NCI-H2171 (cell line): ENCODE measurements at regions not wholly inside any gene's neighbourhood (a gene's known extent, or its start where the extent isn't known, plus 50 kb on each side); places are given as distances from the start of the nearest gene placed in this dataset.

Experiments used
- DNase-seq: peaks from one replicate; lab custom pipeline; 2025; lab: John Stamatoyannopoulos, UW

DNA sequence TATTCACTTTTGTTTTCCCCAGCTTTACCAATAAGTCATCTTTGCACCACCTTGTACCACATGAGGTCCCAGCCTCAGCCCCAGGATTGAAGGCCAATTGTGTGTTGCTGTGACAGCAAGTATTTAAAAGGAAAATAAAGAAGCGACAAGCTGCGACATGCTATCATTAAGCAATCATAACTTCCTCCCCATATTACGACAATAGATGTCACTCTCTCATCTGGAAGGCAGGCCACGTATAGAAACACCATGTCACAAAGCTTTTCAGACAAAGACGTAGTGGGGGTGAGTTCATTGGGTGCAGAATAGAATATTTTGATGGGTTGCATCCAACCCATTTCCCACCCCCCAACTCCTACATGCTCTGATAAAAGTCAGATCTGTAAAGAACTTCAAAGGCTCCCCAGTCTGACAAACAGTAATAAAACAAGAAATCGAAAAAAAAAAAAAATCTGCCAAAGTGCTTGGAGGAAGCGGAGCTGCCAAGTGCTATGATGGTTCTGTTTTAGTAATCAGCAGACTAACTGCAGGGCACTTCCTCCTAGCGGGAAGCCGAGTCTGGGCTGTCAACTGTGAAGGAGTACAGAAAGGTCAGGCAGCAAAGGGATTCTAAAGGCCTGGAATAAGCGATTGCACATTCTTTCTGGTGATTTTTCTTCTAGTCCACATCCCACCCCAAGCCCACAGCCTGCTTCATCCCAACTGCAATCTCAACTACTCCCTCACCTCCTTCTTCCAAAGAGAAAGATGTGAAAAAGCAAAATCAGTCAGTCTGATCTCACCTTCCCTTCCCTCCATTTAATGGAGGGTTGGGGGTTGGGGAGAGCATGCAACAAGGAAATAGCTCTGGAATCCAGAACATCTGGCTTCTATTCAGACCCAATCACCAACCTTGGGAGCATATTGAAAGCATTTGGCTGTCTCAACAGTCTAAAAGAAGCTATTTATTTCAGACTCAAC, 131.4 kb upstream of the UBASH3B start:
- DNase-seq = no peak

DNA sequence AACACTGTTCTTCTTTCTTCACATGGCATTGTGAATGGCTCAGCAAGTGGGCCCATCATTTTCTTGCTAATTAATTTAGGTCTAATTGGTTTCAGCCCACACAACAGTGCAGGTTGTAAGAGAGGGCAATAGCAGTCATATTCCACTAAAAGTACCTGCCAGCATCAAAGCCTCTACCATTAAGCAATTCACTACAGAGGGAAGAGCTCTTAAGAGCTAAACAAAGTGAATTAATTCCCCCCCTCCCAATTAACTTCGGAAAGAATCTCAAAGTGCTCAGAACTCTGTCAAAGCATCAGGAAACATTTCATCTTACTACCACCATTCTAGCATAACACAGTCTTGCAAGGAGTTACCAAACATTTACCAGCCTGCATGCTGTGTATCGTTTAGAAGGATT, 133.9 kb upstream of the UBASH3B start:
- no peak for DNase-seq

DNA sequence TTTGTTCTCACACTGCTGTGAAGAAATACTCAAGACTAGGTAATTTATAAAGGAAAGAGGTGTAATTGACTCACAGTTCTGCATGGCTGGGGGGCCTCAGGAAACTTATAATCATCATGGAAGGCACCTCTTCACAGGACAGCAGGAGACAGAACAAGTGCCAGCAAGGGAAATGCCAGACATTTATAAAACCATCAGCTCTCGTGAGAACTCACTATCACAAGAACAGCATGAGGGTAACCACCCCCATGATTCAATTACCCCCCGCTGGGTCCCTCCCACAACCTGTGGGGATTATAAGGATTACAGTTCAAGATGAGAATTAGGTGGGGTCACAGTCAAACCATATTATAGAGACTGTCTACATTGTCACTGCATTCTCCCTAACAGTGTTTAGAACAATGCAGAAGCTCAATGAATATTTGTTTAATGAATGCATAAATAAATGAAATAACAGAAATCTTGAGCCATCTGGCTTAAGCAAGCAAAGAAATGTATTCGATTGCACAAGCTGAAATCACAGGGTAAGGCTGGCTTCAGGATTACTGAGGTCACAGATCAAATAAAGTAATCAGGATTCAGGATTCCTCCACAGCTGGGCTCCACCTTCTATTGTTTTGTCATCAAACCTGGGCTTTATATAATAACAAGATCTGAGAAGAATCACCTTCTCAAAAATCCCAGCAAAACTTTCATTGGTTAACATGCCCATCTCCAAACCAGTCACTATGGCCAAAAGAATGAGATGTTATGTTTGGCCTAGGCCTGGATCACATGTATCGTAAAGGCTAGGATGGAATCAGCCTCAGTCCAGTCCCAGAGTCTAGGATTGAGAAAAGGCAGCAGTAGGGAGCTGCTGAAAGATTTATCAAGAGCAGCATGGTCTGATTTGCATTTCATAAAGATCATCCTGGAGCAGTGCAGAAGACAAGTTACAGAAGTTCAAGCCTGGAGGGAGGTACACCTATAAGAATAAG, 137.8 kb upstream of the UBASH3B start:
- DNase-seq = no peak

DNA sequence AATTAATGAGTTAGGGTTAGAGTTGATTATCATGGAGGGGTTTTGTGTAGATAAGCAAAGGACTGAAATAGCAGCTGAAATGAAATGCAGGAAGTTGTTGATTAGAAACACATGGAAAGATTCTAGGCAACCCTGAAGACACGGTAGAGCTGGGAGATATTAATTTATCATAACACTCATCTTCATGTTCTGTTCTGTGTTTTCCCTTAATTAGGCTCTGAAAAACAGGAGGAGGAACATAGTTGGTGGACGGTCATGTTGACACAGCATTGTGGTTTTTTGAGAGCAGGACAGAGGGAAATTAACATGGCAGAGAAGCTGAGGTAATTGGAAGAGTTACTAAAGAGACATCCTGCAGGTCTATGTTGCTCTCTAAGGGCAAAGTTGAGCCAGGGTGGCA, 138.8 kb upstream of the UBASH3B start:
- DNase-seq = no peak

DNA sequence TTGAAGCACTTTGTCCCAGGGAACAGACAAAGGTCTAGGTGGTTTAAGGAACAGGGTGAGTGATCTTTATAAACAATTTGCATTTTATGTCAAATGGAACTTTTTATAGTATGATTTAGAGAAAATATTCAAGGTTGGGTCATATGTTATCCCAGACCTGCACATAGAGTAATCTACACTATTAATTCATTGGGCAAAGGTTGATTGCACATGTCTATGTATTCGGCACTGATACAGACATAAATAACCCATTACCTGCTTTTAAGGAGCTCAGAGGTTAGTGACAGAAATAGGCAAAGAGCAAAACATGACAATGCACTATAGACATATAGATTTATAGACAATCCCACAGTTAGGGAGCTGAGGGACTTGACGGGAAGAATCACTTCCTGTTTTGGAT, 141.5 kb upstream of the UBASH3B start:
- no peak for DNase-seq

DNA sequence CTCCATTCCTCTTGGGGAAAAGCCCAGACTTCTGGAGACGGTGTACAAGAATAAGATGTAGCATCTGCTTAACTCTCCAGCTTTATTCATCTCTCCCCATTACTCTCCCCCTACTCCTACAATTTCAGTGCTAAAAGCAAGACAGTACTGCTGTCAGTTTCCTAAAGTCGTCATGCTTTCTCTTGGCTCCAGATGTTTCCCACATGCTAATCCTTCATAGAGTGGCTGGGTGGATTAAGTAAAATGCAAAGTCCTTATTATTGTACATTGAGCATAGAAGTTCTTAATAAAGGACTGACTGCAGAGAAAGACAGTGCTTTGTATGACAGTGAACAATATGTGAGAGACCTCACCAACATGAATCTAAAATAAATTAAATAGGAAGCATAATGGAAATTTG, 142.2 kb upstream of the UBASH3B start:
- DNase-seq = no peak

DNA sequence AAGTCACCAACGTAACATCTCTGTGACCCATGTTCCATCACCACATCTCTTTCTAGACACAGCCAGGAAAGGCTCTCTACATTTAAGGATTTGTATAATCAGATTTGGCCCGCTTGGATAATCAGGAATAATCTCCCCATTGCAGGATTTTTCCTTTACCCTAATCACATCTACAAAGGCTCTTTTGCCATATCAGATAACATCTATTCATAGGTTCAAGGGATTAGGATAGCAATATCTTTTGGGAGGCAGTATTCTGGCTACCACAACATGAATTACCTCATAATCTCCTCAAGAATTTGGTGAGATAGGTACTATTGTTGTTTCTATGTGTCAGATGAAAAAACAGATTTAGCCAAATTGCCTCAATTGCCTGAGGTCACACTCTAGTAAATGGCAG, 142.8 kb upstream of the UBASH3B start:
- DNase-seq = no peak

DNA sequence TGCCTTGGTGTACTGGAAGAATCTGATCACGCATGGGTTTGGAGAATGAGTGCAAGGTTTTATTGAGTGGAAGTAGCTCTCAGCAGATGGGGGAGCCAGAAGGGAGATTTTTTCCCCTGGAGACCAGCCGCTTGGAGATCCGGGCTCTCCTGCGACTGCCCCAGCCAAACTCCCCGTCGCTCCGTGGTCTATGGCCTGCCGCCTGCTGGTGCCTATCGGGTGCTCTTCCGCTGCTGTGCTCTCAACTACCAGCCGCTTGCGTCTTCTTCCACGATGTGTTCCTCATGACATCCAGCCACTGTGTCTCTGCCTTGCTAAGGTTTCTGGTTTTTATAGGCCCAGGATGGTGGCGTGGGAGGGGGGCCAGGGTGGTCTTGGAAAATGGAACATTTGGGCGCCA, 145.6 kb upstream of the UBASH3B start:
- no peak for DNase-seq

DNA sequence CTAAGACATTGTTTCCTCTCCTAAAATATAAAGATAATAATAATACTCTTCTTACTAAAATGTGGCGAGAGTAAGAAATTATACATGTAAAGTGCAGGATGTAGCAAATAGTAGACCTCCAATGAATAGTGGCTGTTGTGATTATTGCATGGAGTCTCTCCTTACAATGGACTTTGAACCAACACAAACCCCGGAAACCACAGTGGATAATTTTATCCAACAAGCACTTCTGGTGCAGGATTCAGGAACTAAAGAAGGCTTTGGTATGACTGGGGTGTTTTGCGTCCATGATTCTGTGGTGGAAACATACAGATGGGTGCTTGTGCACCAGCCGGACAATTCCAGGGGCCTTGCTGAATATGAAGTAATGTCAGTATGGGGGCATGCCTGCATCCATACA, 146.4 kb upstream of the UBASH3B start:
- no peak for DNase-seq

DNA sequence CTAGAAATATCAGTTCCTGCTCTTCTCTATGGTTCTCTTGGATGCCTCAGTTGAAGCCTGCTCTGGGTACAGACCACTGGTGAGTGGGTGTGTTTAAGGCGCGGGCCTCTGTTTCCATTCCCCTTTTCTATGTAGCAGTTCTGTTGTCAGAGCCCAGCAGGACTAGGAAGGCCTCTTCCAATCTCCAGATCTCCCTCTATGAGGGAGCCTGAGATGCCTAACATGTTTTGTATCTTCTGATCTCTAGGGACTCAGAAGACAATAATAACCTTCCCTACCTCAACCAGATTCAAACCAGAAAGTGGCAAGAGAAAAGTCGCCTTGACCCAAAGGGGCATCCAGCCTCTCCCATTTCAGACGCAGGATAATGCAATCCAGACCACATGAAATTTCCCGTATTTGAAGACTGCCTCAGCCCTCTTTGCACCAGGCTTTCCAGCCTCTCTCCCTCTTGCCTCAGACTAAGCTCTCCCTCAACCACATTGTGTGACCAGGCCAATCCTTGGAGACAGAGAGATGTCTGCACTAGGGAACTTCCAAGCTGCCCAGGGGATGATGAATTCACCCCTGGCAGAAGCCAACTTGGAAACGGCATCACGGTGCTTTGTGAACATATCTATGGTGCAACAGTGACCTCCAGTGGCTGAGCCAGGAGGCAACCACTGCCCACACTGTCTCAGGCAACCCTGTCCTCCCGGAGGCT, 150.1 kb upstream of the UBASH3B start:
- DNase-seq = peak; percentile 1

DNA sequence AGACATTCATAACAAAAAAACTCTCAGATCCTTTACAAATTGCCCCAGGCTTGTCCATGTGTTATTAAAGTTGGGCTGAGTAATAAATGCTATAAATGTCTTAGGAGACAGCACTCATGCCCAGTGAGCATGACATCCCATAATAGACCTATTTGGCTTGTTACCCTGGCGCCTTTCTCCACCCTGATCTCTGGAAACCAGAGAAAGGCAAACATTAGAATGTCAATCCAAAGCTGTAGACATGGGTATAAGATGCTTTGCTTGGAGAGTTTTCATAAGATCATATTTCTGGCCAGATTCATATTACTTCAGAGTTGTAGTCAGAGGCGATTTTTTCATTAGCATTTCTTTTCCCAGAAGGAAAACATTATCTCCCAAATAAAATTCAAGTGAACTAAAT, 161.3 kb upstream of the UBASH3B start:
- no peak for DNase-seq

DNA sequence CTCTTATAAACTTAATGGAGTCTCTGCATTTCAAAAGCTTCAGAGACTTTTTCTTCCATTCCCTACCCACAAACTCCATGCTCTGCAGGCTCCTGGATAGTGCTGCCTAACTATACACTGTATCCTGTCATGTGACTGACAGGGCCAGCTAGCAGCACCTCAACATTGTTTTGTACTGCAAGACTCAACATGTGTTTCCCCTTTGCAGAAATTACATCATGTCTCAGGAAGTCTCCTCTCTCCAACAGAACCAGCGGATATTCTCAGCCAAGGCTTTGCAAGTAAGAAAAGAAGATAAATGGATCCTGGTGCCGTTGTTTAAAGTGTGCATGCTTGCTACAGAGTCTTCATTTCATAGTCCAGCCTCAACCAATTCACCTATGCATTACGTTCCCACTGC, 164.0 kb upstream of the UBASH3B start:
- DNase-seq = no peak

DNA sequence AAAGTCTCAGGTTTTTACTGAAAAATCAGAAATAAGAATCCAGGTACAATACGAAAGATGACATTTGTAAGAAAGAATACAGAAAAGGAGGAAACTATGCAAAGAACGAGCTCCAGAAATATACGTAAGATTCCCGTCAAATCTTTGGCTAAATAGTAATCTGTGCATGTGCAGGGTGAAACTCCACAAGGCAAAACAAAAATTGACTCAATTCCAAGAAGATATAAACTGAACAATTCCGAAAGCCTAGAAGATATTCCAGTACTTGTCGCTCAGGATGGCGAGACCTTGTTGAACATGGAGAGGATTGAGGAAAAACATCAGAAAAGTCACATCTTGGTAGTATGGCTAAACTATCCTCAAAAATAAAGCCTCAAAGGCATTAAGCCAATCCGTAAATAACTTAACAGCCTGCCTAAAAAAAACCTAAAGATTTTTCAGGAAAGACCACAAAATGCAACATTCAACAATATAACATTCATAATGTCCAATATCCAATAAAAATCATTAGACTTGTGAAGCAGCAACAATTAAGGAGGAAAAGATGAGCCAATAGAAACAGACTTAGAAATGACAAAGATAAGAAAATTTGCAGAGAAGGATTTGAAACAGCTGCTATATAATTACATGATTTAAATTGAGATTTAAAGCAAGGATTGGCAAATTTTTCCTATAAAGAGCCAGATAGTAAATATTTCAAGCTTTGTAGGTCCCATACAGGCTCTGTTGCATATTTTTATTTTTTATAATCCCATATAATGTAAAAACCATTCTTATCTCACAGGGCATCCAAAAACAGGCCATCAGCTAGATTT, 166.4 kb upstream of the UBASH3B start:
- no peak for DNase-seq

DNA sequence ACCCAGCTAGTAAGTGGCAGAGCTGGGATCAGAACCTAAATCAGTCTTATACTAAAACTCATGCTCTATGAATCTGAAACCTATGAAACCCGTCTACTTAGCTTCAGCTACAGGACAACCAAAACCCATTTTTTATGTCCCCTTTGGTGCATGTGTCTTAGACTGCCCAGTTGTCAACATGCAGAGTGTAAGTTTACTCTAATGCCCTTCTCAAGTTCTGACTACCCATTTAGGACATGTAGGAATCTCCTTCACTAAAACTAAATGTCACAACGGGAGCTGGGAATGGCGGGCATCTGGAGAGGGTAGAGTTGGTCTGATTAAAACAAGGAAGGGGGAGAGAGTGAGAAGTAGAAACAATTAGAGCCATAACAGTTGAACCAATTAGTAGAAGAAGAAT, 167.9 kb upstream of the UBASH3B start:
- no peak for DNase-seq

DNA sequence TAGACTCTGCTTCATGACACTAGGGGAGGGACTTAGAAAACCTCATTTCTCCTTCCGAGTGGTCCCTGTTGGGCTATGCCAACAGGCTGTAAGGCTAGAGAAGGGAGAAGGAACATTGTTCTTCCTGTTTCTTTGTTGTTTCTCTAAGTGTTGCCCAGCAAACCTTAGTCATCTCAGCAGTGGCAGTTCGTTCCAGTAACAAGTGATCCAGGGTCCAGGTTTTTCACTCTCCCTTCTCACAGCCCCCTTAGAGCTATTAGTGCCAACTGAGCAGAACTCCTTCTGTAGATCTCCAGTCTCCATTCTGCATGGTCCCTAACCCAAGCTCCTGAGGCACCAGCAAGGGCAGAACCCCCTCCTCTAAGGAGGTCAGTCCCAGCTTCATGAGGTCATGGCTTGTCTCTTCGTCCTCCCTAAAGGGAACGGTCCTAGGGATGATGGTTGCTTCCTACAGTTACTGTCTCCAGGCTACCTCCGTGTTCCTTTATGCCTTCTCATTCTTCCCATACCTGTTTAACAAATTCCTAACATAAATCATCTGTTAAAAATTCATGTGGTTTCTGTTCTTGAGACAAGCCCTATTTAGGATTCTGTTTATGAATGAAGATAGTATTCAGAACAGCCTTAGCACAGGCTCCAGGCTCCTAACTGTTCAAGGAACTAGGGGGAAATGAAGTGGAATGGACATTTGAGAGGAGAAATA, 168.6 kb upstream of the UBASH3B start:
- no peak for DNase-seq

DNA sequence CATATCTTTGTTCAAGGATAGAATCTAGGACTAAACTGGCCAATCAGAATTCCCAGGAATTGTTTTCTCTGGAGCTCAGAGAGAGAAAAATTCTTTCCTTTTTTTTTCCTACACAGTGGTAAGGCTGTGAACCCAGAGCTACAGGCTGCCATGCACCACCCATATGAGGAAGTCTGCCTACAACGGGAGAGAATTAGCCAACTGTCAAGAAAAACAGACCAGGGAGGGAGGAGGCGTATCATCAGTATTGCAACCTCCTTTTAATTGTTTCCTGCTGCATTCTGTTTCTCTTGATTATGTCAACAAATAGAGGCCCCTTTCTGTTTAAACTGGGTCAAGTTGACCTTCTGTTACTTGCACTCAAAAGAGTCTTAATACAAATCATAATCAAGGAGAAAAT, 176.5 kb upstream of the UBASH3B start:
- DNase-seq = no peak

DNA sequence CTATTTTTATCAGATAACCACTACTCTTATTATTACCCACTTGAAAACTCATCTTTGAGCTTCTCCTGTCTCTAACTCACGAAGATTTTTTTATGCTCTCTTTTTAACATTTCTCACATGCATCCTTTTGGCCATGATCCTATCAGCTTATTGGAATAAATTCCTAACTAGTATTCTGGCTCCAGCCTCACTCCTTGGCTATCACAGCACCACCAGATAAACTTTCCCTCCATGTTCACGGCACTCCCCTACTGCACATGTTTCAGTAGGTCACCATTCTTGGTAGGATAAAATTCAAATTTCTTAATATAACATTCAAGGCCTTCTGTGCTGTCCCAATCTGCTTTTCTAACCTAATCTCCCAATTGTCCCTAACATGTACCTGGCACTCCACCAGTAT, 186.6 kb upstream of the UBASH3B start:
- no peak for DNase-seq

DNA sequence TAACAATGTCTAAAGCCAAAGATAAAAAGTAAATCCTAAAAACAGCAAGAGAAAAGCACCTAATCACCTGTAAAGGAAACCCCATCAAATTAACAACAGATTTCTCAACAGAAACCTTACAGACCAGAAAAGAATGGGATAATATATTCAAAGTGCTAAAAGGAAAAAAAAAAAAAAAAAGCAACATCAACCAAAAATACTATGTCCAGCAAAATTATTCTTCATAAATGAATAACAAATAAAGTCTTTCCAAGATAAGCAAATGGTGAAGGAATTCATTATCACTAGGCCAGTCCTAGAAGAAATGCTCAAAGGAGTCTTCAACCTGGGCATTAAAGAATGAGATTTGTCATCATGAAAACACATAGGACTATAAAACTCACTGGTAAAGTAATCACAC, 192.0 kb upstream of the UBASH3B start:
- DNase-seq = no peak

DNA sequence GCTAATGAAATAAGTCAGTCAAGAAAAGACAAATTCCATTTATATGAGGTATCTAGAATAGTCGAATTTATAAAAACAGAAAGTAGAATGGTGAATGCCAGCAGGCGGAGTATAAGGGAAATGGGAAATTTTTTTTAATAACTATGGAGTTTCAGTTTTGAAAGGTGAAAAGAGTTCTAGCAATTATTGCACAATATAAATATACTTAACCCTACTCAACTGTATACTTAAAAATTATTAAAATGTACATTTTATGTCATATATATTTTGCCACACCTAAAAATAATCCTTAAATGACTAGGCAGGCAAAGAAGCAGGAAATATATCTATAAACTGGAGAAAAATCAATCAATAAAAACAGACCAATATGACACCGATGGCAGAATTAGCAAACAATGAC, 196.5 kb upstream of the UBASH3B start:
- DNase-seq = no peak

DNA sequence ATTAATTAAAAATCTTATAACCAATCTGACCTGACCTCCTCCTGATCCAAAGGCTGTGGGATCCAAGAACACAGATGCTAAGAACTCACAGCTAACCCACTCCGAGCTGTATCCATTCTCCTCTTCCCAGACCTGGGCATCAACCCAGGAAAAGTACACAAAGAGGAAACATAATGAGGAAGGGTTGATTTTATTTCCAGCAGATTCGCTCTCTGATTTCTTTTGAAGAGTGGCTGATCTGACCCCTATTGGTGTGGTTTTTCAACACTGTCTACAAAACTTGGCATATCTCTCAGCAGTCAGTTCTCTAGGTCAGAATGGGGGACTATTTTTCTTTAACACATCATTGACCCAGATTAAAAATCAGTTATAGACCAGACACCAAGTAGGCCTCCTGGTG, 201.9 kb upstream of the UBASH3B start:
- DNase-seq = no peak

DNA sequence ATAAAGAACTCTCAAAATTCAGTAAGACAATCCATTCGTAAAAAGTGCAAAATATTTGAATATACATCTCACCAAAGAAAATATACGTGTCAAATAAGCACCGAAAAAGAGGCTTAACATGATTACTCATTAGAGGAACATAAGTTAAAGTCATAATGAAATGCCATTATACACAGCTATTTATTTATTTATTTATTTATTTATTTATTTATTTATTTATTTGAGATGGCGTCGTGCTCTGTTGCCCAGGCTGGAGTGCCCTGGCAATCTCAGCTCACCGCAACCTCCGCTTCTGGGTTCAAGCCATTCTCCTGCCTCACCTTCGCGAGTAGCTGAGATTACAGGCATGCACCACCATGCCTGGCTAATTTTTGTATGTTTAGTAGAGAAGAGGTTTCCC, 203.6 kb upstream of the UBASH3B start:
- DNase-seq = no peak
